Astrocyte of the hippocampus (primary cell): ENCODE measurements at regions not wholly inside any gene's neighbourhood (a gene's known extent, or its start where the extent isn't known, plus 50 kb on each side); places are given as distances from the start of the nearest gene placed in this dataset.
"Not testable (repeated sequence)": the region's sequence is repeated elsewhere in the genome, so short reads cannot be mapped to it uniquely, and the experiment has no call there.

ENCODE experiments used
- DNase-seq: peaks from one replicate; pipeline ENCODE4 v3.0.0; 2011; ENCODE audit warnings: low read depth, low spot score

- DNase-seq: no peak
Observed at GRCh38 chr1:43042773-43043457, 84.2 kb upstream of the SLC2A1 start.

GRCh38 chr1:43042127-43042526, 83.5 kb upstream of the SLC2A1 start:
- DNase-seq: no peak

- no peak for DNase-seq
Observed at GRCh38 chr1:43041591-43041990, 82.9 kb upstream of the SLC2A1 start.

GRCh38 chr1:43039228-43040055, 80.8 kb upstream of the SLC2A1 start:
- DNase-seq: no peak

GRCh38 chr1:43038232-43038935, 79.7 kb upstream of the SLC2A1 start:
- DNase-seq: no peak

- no peak for DNase-seq
Observed at GRCh38 chr1:43037466-43037865, 78.8 kb upstream of the SLC2A1 start.

GRCh38 chr1:43036932-43037331, 78.3 kb upstream of the SLC2A1 start:
- no peak for DNase-seq

GRCh38 chr1:43035821-43036741, 77.4 kb upstream of the SLC2A1 start:
- DNase-seq: peak; percentile 38

GRCh38 chr1:43034778-43035177, 76.1 kb upstream of the SLC2A1 start:
- DNase-seq: no peak

- no peak for DNase-seq
Observed at GRCh38 chr1:43034195-43034658, 75.6 kb upstream of the SLC2A1 start.

GRCh38 chr1:43031316-43032203, 72.9 kb upstream of the SLC2A1 start:
- no peak for DNase-seq

GRCh38 chr1:43024905-43025304, 66.2 kb upstream of the SLC2A1 start:
- no peak for DNase-seq

GRCh38 chr1:43021547-43022474, 63.1 kb upstream of the SLC2A1 start:
- peak; percentile 23 for DNase-seq

GRCh38 chr1:43019226-43019625, 60.6 kb upstream of the SLC2A1 start:
- no peak for DNase-seq

GRCh38 chr1:43018121-43018520, 59.5 kb upstream of the SLC2A1 start:
- DNase-seq: no peak

GRCh38 chr1:43015269-43015668, 56.6 kb upstream of the SLC2A1 start:
- no peak for DNase-seq

GRCh38 chr1:43014579-43014978, 55.9 kb upstream of the SLC2A1 start:
- DNase-seq: not testable (repeated sequence)

GRCh38 chr1:43011020-43011419, 52.4 kb upstream of the SLC2A1 start:
- DNase-seq: no peak

GRCh38 chr1:43009274-43009673, 50.6 kb upstream of the SLC2A1 start:
- DNase-seq: no peak
